NOMO-1 treated with DMSO at 0.1 percent for 48 hours (cell line): ENCODE measurements at regions not wholly inside any gene's neighbourhood (a gene's known extent, or its start where the extent isn't known, plus 50 kb on each side); places are given as distances from the start of the nearest gene placed in this dataset.
"Not testable (repeated sequence)": the region's sequence is repeated elsewhere in the genome, so short reads cannot be mapped to it uniquely, and the experiment has no call there.

Experiments used
- DNase-seq: peaks from one replicate; lab custom pipeline; 2025; ENCODE audit not compliant: unreplicated experiment; lab: John Stamatoyannopoulos, UW

GRCh38 chr7:68410693-68411092 is 1187.6 kb upstream of the AUTS2 start:
- DNase-seq = not testable (repeated sequence)

- DNase-seq = no peak
Observed at GRCh38 chr7:68411742-68412141, 1186.5 kb upstream of the AUTS2 start.

- DNase-seq = no peak
Observed at GRCh38 chr7:68414631-68415425, 1183.4 kb upstream of the AUTS2 start.

- DNase-seq = no peak
Observed at GRCh38 chr7:68417002-68417401, 1181.3 kb upstream of the AUTS2 start.

- DNase-seq = no peak
Observed at GRCh38 chr7:68417659-68418058, 1180.6 kb upstream of the AUTS2 start.

GRCh38 chr7:68420342-68421192 is 1177.7 kb upstream of the AUTS2 start:
- DNase-seq = no peak

GRCh38 chr7:68421712-68422111 is 1176.6 kb upstream of the AUTS2 start:
- no peak for DNase-seq

GRCh38 chr7:68422281-68422680 is 1176.0 kb upstream of the AUTS2 start:
- DNase-seq = no peak

GRCh38 chr7:68423356-68423755 is 1174.9 kb upstream of the AUTS2 start:
- no peak for DNase-seq

- DNase-seq = no peak
Observed at GRCh38 chr7:68424658-68425297, 1173.5 kb upstream of the AUTS2 start.

- DNase-seq = no peak
Observed at GRCh38 chr7:68425377-68425776, 1172.9 kb upstream of the AUTS2 start.

- no peak for DNase-seq
Observed at GRCh38 chr7:68429411-68430117, 1168.7 kb upstream of the AUTS2 start.

GRCh38 chr7:68432585-68432984 is 1165.7 kb upstream of the AUTS2 start:
- DNase-seq = no peak

GRCh38 chr7:68433462-68434070 is 1164.7 kb upstream of the AUTS2 start:
- DNase-seq = no peak

GRCh38 chr7:68434857-68435256 is 1163.4 kb upstream of the AUTS2 start:
- no peak for DNase-seq

GRCh38 chr7:68438016-68438415 is 1160.3 kb upstream of the AUTS2 start:
- no peak for DNase-seq

GRCh38 chr7:68438811-68439210 is 1159.5 kb upstream of the AUTS2 start:
- no peak for DNase-seq

GRCh38 chr7:68439897-68440296 is 1158.4 kb upstream of the AUTS2 start:
- no peak for DNase-seq

- peak; percentile 7 for DNase-seq
Observed at GRCh38 chr7:68440866-68441265, 1157.4 kb upstream of the AUTS2 start.

- no peak for DNase-seq
Observed at GRCh38 chr7:68441645-68442044, 1156.6 kb upstream of the AUTS2 start.
